Fibroblast of lung (primary cell): ENCODE measurements at regions not wholly inside any gene's neighbourhood (a gene's known extent, or its start where the extent isn't known, plus 50 kb on each side); places are given as distances from the start of the nearest gene placed in this dataset.

Experiments used
- EZH2 ChIP-seq: IDR thresholded peaks from 2 replicates; pipeline ENCODE4 v1.5.1; 2012; ENCODE audit warnings: low read length, control low read depth, mild to moderate bottlenecking; ENCODE audit errors: missing control alignments
- TF ChIP-seq, protein P1 (sequence below), 2 donors: IDR thresholded peaks in 1 of 2; conservative IDR thresholded peaks in 1 of 2; 1 replicate in 1 of 2; 2 replicates in 1 of 2; pipeline ENCODE4 v1.5.1; 2011 to 2012; ENCODE audit warnings: low read length in 2 of 2, control low read depth in 1 of 2, inconsistent platforms in 1 of 2, low read depth in 1 of 2, mild to moderate bottlenecking in 1 of 2

- TF ChIP-seq, protein P1, sequence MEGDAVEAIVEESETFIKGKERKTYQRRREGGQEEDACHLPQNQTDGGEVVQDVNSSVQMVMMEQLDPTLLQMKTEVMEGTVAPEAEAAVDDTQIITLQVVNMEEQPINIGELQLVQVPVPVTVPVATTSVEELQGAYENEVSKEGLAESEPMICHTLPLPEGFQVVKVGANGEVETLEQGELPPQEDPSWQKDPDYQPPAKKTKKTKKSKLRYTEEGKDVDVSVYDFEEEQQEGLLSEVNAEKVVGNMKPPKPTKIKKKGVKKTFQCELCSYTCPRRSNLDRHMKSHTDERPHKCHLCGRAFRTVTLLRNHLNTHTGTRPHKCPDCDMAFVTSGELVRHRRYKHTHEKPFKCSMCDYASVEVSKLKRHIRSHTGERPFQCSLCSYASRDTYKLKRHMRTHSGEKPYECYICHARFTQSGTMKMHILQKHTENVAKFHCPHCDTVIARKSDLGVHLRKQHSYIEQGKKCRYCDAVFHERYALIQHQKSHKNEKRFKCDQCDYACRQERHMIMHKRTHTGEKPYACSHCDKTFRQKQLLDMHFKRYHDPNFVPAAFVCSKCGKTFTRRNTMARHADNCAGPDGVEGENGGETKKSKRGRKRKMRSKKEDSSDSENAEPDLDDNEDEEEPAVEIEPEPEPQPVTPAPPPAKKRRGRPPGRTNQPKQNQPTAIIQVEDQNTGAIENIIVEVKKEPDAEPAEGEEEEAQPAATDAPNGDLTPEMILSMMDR (conservative IDR thresholded peaks at IDR 0.05 in 1 of 2, IDR thresholded peaks at IDR 0.05 in 1 of 2; ENCODE audit: low read depth in 1 of 2, low read length in 2 of 2): no peak
- no peak for TF ChIP-seq EZH2
These were observed 640.5 kb downstream of the DHX35 start for GRCh38 chr20:39602649-39603048.
